ENCODE measurements at regions not wholly inside any gene's neighbourhood (a gene's known extent, or its start where the extent isn't known, plus 50 kb on each side); places are given as distances from the start of the nearest gene placed in this dataset.

- Histone ChIP-seq H3K79me2 (ENCODE audit: control insufficient read depth, insufficient read depth, low read length) (no peaks in the 10 kb centered on the region), H3K36me3 (replicated peaks in 1 of 2; ENCODE audit: control extremely low read depth in 1 of 2, control insufficient read depth in 1 of 2, extremely low read depth in 1 of 2, insufficient read depth in 2 of 2, low read length in 1 of 2) (no peaks in the 10 kb centered on the region), H3K4me2 (replicated peaks; ENCODE audit: low read depth, low read length, poor library complexity, severe bottlenecking) (no peak overlapping the region), H4K20me1 (ENCODE audit: control insufficient read depth, insufficient read depth, low read length, poor library complexity, severe bottlenecking) (no peaks in the 10 kb centered on the region), H3K4me3 (ENCODE audit: control extremely low read depth in 1 of 5, extremely low read depth in 1 of 5, insufficient read depth in 1 of 5, low read depth in 2 of 5, low read length in 4 of 5) (no peak overlapping the region), H2AFZ (ENCODE audit: insufficient read depth, low read depth, low read length, poor library complexity, severe bottlenecking) (no peak overlapping the region), H3K4me1 (ENCODE audit: control insufficient read depth in 2 of 2, insufficient read depth in 2 of 2, low read length in 2 of 2) (no peaks in the 10 kb centered on the region), H3K9me3 (ENCODE audit: control extremely low read depth in 1 of 3, control insufficient read depth in 2 of 3, insufficient read depth in 1 of 3, low read length in 2 of 3) (no peaks in the 10 kb centered on the region), H3K9ac (ENCODE audit: low read length) (no peak overlapping the region), H3K27me3 (replicated peaks in 1 of 4; ENCODE audit: control extremely low read depth in 1 of 4, control insufficient read depth in 3 of 4, insufficient read depth in 4 of 4, low read length in 3 of 4) (no peaks in the 10 kb centered on the region), H3K27ac (ENCODE audit: low read length in 2 of 2) (no peak overlapping the region)
- DNase-seq (no peak), ATAC-seq (ENCODE audit: low read depth) (no peak)
- ChIA-PET POLR2A (no interaction called here), CTCF (no interaction called here)
- Mint-ChIP-seq H3K4me1 (no peaks in the 10 kb centered on the region), H3K27me3 (no peaks in the 10 kb centered on the region), H3K27ac (no peak overlapping the region), H3K9me3 (ENCODE audit: insufficient read depth) (no peaks in the 10 kb centered on the region), H3K4me3 (no peak overlapping the region)
- WGBS (ENCODE audit: insufficient coverage): 98% methylated on average over 7 of the region's 12 CpGs
- intact Hi-C loops (cut with micrococcal nuclease): no loop called here
- no peak for TF ChIP-seq EZH2 (IDR thresholded peaks at IDR 0.05; ENCODE audit: borderline replicate concordance, insufficient read depth, low read depth, low read length, poor library complexity, severe bottlenecking)
Observed at GRCh38 chr14:29380826-29381225, 546.8 kb downstream of the PRKD1 start.

- no peak overlapping the region for H3K4me2 ChIP-seq (replicated peaks; ENCODE audit: low read depth, low read length, poor library complexity, severe bottlenecking)
- H3K27me3 ChIP-seq (replicated peaks in 1 of 4; ENCODE audit: control extremely low read depth in 1 of 4, control insufficient read depth in 3 of 4, insufficient read depth in 4 of 4, low read length in 3 of 4): no peaks in the 10 kb centered on the region
- H3K79me2 ChIP-seq (ENCODE audit: control insufficient read depth, insufficient read depth, low read length): no peaks in the 10 kb centered on the region
- H3K4me3 ChIP-seq (ENCODE audit: control extremely low read depth in 1 of 5, extremely low read depth in 1 of 5, insufficient read depth in 1 of 5, low read depth in 2 of 5, low read length in 4 of 5): no peak overlapping the region
- no peaks in the 10 kb centered on the region for H3K27me3 Mint-ChIP-seq
- H3K4me3 Mint-ChIP-seq: no peak overlapping the region
- no peaks in the 10 kb centered on the region for H3K36me3 ChIP-seq (replicated peaks in 1 of 2; ENCODE audit: control extremely low read depth in 1 of 2, control insufficient read depth in 1 of 2, extremely low read depth in 1 of 2, insufficient read depth in 2 of 2, low read length in 1 of 2)
- ChIA-PET POLR2A (no interaction called here), CTCF (no interaction called here)
- H3K27ac Mint-ChIP-seq: no peak overlapping the region
- H3K4me1 ChIP-seq (ENCODE audit: control insufficient read depth in 2 of 2, insufficient read depth in 2 of 2, low read length in 2 of 2): no peaks in the 10 kb centered on the region
- ATAC-seq (ENCODE audit: low read depth) (no peak), DNase-seq (no peak)
- WGBS (ENCODE audit: insufficient coverage): no CpG with 5 or more reads among the region's 2 CpGs
- no peak overlapping the region for H2AFZ ChIP-seq (ENCODE audit: insufficient read depth, low read depth, low read length, poor library complexity, severe bottlenecking)
- no peak for TF ChIP-seq CTCF (IDR thresholded peaks at IDR 0.05)
- TF ChIP-seq EZH2 (IDR thresholded peaks at IDR 0.05; ENCODE audit: borderline replicate concordance, insufficient read depth, low read depth, low read length, poor library complexity, severe bottlenecking): no peak
- H3K4me1 Mint-ChIP-seq: no peaks in the 10 kb centered on the region
- no peak overlapping the region for H3K27ac ChIP-seq (ENCODE audit: low read length in 2 of 2)
- no peaks in the 10 kb centered on the region for H4K20me1 ChIP-seq (ENCODE audit: control insufficient read depth, insufficient read depth, low read length, poor library complexity, severe bottlenecking)
- no peaks in the 10 kb centered on the region for H3K9me3 Mint-ChIP-seq (ENCODE audit: insufficient read depth)
- H3K9me3 ChIP-seq (ENCODE audit: control extremely low read depth in 1 of 3, control insufficient read depth in 2 of 3, insufficient read depth in 1 of 3, low read length in 2 of 3): no peaks in the 10 kb centered on the region
- intact Hi-C loops (cut with micrococcal nuclease): no loop called here
- no peak overlapping the region for H3K9ac ChIP-seq (ENCODE audit: low read length)
Observed at GRCh38 chr14:29388571-29388970, 539.1 kb downstream of the PRKD1 start.

Data from B cell (primary cell).